CD4-positive, alpha-beta memory T cell (primary cell): ENCODE measurements at regions not wholly inside any gene's neighbourhood (a gene's known extent, or its start where the extent isn't known, plus 50 kb on each side); places are given as distances from the start of the nearest gene placed in this dataset.

Source experiments
- CTCF ChIA-PET: fragments of 350-600 bp; sonication (Branson Sonifier 250); formaldehyde crosslinking; loops from one replicate; lab custom pipeline; 2021; ENCODE audit warnings: inconsistent platforms; ENCODE audit not compliant: partially characterized antibody; lab: Charles Lee
- POLR2A ChIA-PET: fragments of 350-600 bp; sonication (Branson Sonifier 250); formaldehyde crosslinking; loops from one replicate; lab custom pipeline; 2021; ENCODE audit not compliant: partially characterized antibody; lab: Charles Lee
- DNase-seq, 5 donors: peaks; one replicate each; pipeline versions ENCODE4 v3.0.0 to v3.0.0-alpha.2; 2020 to 2022; ENCODE audit warnings: mixed read lengths in 1 of 5
- H3K27ac ChIP-seq: one replicate; pipeline ENCODE4 v1.7.0; 2013; ENCODE audit warnings: low read depth, low read length
- H3K27me3 ChIP-seq: 2 replicates; pipeline ENCODE4 v1.7.0; 2013; ENCODE audit warnings: mild to moderate bottlenecking, low read length, moderate library complexity; ENCODE audit not compliant: insufficient read depth
- H3K36me3 ChIP-seq: 2 replicates; pipeline ENCODE4 v1.7.0; 2013; ENCODE audit warnings: mild to moderate bottlenecking, low read length, moderate library complexity; ENCODE audit not compliant: insufficient read depth
- H3K4me1 ChIP-seq: 2 replicates; pipeline ENCODE4 v1.7.0; 2013; ENCODE audit warnings: mild to moderate bottlenecking, low read length, moderate library complexity; ENCODE audit not compliant: insufficient read depth
- H3K4me3 ChIP-seq, 2 donors: one replicate each; pipeline ENCODE4 v1.7.0; 2013; ENCODE audit warnings: low read length in 2 of 2, mild to moderate bottlenecking in 1 of 2
- H3K9me3 ChIP-seq, 2 donors: one replicate each; pipeline ENCODE4 v1.7.0; 2013; ENCODE audit warnings: low read length in 2 of 2, control low read depth in 1 of 2; ENCODE audit not compliant: control insufficient read depth in 1 of 2
- H3K27ac Mint-ChIP-seq, 7 donors: one replicate each; pipeline ENCODE4 v1.8.0; 2020 to 2021; ENCODE audit warnings: mixed read lengths in 7 of 7, mild to moderate bottlenecking in 6 of 7, inconsistent platforms in 3 of 7, moderate library complexity in 3 of 7
- H3K27me3 Mint-ChIP-seq, 2 donors: one replicate each; pipeline ENCODE4 v1.8.0; 2020 to 2021; ENCODE audit warnings: mixed read lengths in 2 of 2
- H3K36me3 Mint-ChIP-seq, 2 donors: one replicate each; pipeline ENCODE4 v1.8.0; 2020 to 2021; ENCODE audit warnings: mixed read lengths in 2 of 2, inconsistent platforms in 1 of 2, mild to moderate bottlenecking in 1 of 2
- H3K4me1 Mint-ChIP-seq, 4 donors: one replicate each; pipeline ENCODE4 v1.8.0; 2020 to 2021; ENCODE audit warnings: mixed read lengths in 4 of 4, mild to moderate bottlenecking in 1 of 4
- H3K4me3 Mint-ChIP-seq, 8 donors: one replicate each; pipeline ENCODE4 v1.8.0; 2020 to 2021; ENCODE audit warnings: mixed read lengths in 8 of 8, mild to moderate bottlenecking in 7 of 8, moderate library complexity in 6 of 8, inconsistent platforms in 3 of 8
- H3K9me3 Mint-ChIP-seq, 8 donors: one replicate each; pipeline ENCODE4 v1.8.0; 2020 to 2021; ENCODE audit warnings: mixed read lengths in 8 of 8, mild to moderate bottlenecking in 5 of 8, inconsistent platforms in 3 of 8, moderate library complexity in 1 of 8
- intact Hi-C: fragments of 100-400 bp; cut with micrococcal nuclease; formaldehyde crosslinking; loops from one replicate; pipeline ENCODE4 v1.15.1; 2023

DNA sequence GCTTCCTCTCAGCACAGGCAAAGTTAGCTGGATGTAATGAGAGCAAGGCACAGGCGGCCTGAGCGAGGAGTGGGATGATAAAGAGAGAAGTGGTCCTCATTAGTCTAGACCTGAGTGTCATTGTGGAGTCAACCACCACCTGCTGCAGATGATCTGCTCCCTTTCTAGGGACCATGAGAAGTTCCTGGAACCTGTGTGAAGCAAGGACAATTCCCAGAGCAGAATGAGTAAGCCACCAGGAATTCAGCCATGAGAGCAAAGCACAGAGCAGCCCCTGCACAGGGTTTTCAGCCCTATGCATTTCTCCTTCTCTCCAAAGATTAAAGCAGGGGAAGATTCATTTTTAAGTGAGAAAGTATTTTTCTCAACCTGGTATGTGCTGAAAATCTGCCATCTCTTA is 146.8 kb upstream of the SPEF2 start:
- Histone ChIP-seq H3K4me1 (no peaks in the 10 kb centered on the region), H3K36me3 (no peaks in the 10 kb centered on the region), H3K27ac (no peak overlapping the region), H3K4me3 (no peak overlapping the region), H3K9me3 (no peaks in the 10 kb centered on the region), H3K27me3 (no peaks in the 10 kb centered on the region)
- CTCF ChIA-PET, result no interaction called here
- no peaks in the 10 kb centered on the region for H3K4me1 Mint-ChIP-seq
- intact Hi-C loops, result no loop called here
- no peaks in the 10 kb centered on the region for H3K36me3 Mint-ChIP-seq
- H3K27ac Mint-ChIP-seq, result no peak overlapping the region
- no peak for DNase-seq
- peak overlapping the region in 1 of 8 donors; percentile 10 for H3K4me3 Mint-ChIP-seq
- no peaks in the 10 kb centered on the region for H3K9me3 Mint-ChIP-seq
- H3K27me3 Mint-ChIP-seq, result peaks cover 3 to 4% of the 10 kb centered on the region in 2 donors
- POLR2A ChIA-PET, result no interaction called here

DNA sequence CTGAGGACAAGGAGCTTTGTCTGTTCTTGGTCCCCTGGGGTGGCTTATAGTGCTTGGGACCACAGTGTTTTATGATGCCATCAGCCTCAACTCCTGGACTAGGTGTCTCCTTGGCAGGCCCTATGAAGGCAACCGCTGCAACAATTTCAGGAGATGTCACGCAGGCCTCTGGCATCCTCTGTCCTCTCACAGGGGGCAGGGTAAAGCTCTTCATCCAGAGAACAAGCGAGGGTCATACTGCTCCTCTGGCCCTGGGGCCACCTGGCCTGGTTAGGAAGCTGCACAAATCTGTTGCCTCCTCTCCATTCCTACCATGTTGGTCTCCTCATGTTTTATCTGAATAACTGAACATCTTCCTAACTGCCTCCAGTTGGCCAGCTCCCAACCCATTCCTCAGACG is 148.9 kb upstream of the SPEF2 start:
- Mint-ChIP-seq H3K9me3 (no peaks in the 10 kb centered on the region), H3K27me3 (peaks cover 0 to 3% of the 10 kb centered on the region in 2 donors), H3K27ac (no peak overlapping the region), H3K36me3 (no peaks in the 10 kb centered on the region), H3K4me1 (no peaks in the 10 kb centered on the region), H3K4me3 (no peak overlapping the region)
- Histone ChIP-seq H3K27me3 (no peaks in the 10 kb centered on the region), H3K9me3 (no peaks in the 10 kb centered on the region), H3K27ac (no peak overlapping the region), H3K4me1 (no peaks in the 10 kb centered on the region), H3K4me3 (no peak overlapping the region), H3K36me3 (no peaks in the 10 kb centered on the region)
- POLR2A ChIA-PET, result no interaction called here
- intact Hi-C loops, result no loop called here
- no peak for DNase-seq
- CTCF ChIA-PET, result no interaction called here

GRCh38 chr5:35466746-35467145 is 150.9 kb upstream of the SPEF2 start:
- Mint-ChIP-seq H3K27ac (no peak overlapping the region), H3K4me3 (no peak overlapping the region), H3K27me3 (peaks cover 0 to 3% of the 10 kb centered on the region in 2 donors), H3K9me3 (no peaks in the 10 kb centered on the region), H3K36me3 (no peaks in the 10 kb centered on the region), H3K4me1 (no peaks in the 10 kb centered on the region)
- ChIA-PET CTCF (no interaction called here), POLR2A (interaction anchor here (1.3 kb wide), 1 partner anchor 13 kb away, joined by 3 read pairs; no protein-coding TSS in a partner anchor)
- no peaks in the 10 kb centered on the region for H3K27me3 ChIP-seq
- intact Hi-C loops, result no loop called here
- DNase-seq, result no peak
- H3K4me3 ChIP-seq, result no peak overlapping the region
- no peaks in the 10 kb centered on the region for H3K9me3 ChIP-seq
- no peak overlapping the region for H3K27ac ChIP-seq
- no peaks in the 10 kb centered on the region for H3K36me3 ChIP-seq
- no peaks in the 10 kb centered on the region for H3K4me1 ChIP-seq

- Mint-ChIP-seq H3K36me3 (no peaks in the 10 kb centered on the region), H3K9me3 (no peaks in the 10 kb centered on the region), H3K27me3 (peaks cover 0 to 3% of the 10 kb centered on the region in 2 donors), H3K4me3 (no peak overlapping the region), H3K4me1 (no peaks in the 10 kb centered on the region), H3K27ac (no peak overlapping the region)
- Histone ChIP-seq H3K4me1 (no peaks in the 10 kb centered on the region), H3K27me3 (no peaks in the 10 kb centered on the region), H3K36me3 (no peaks in the 10 kb centered on the region), H3K4me3 (no peak overlapping the region), H3K27ac (no peak overlapping the region), H3K9me3 (no peaks in the 10 kb centered on the region)
- ChIA-PET CTCF (no interaction called here), POLR2A (no interaction called here)
- intact Hi-C loops, result no loop called here
- no peak for DNase-seq
Observed at GRCh38 chr5:35464757-35465156, 152.9 kb upstream of the SPEF2 start.

GRCh38 chr5:35461530-35461929 is 156.1 kb upstream of the SPEF2 start:
- Histone ChIP-seq H3K27me3 (no peaks in the 10 kb centered on the region), H3K36me3 (no peaks in the 10 kb centered on the region), H3K9me3 (peaks cover 0 to 3% of the 10 kb centered on the region in 2 donors), H3K27ac (no peak overlapping the region), H3K4me1 (no peaks in the 10 kb centered on the region), H3K4me3 (no peak overlapping the region)
- H3K9me3 Mint-ChIP-seq, result peaks cover 2 to 17% (median 8%) of the 10 kb centered on the region in 8 donors
- no peak overlapping the region for H3K4me3 Mint-ChIP-seq
- ChIA-PET CTCF (interaction anchor here (0.7 kb wide), 1 partner anchor 8 kb away, joined by 3 read pairs; no protein-coding TSS in a partner anchor), POLR2A (no interaction called here)
- intact Hi-C loops, result no loop called here
- H3K27me3 Mint-ChIP-seq, result peaks cover 2 to 4% of the 10 kb centered on the region in 2 donors
- H3K4me1 Mint-ChIP-seq, result no peaks in the 10 kb centered on the region
- H3K36me3 Mint-ChIP-seq, result peaks cover 0 to 4% of the 10 kb centered on the region in 2 donors
- DNase-seq, result no peak
- no peak overlapping the region for H3K27ac Mint-ChIP-seq

DNA sequence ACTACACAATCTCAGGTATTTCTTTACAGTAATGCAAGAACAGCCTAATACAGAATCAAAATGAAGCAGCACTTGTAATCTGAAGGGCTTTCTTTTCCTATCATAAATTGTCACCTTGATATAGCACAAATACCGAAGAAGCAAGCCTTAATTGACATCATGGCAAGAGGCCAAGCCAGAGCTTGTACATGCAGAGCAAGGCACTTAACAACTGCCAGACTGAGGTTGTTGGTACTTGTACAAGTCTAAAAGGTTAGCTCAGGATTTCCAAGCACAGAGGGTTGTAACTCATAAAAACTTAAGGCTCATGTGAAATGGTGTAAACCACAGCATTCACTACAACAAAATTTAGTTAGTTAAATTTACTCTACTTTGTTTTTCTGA is 158.8 kb upstream of the SPEF2 start:
- H3K9me3 ChIP-seq, result peaks cover 0 to 3% of the 10 kb centered on the region in 2 donors
- intact Hi-C loops, result no loop called here
- no peak for DNase-seq
- no peak overlapping the region for H3K4me3 ChIP-seq
- no peaks in the 10 kb centered on the region for H3K36me3 ChIP-seq
- POLR2A ChIA-PET, result no interaction called here
- H3K9me3 Mint-ChIP-seq, result peaks cover 3 to 19% (median 11%) of the 10 kb centered on the region in 8 donors
- H3K4me1 Mint-ChIP-seq, result no peaks in the 10 kb centered on the region
- peaks cover 0 to 4% of the 10 kb centered on the region in 2 donors for H3K27me3 Mint-ChIP-seq
- peaks cover 1 to 8% of the 10 kb centered on the region in 2 donors for H3K36me3 Mint-ChIP-seq
- CTCF ChIA-PET, result no interaction called here
- no peak overlapping the region for H3K27ac ChIP-seq
- no peaks in the 10 kb centered on the region for H3K4me1 ChIP-seq
- no peaks in the 10 kb centered on the region for H3K27me3 ChIP-seq
- H3K27ac Mint-ChIP-seq, result no peak overlapping the region
- H3K4me3 Mint-ChIP-seq, result no peak overlapping the region

- H3K9me3 ChIP-seq, result peaks cover 0 to 3% of the 10 kb centered on the region in 2 donors
- Mint-ChIP-seq H3K36me3 (peaks cover 1 to 8% of the 10 kb centered on the region in 2 donors), H3K4me3 (no peak overlapping the region), H3K27ac (no peak overlapping the region), H3K4me1 (no peaks in the 10 kb centered on the region), H3K27me3 (peaks cover 2 to 4% of the 10 kb centered on the region in 2 donors), H3K9me3 (peaks cover 3 to 19% (median 11%) of the 10 kb centered on the region in 8 donors)
- ChIA-PET CTCF (no interaction called here), POLR2A (no interaction called here)
- no peak for DNase-seq
- H3K4me1 ChIP-seq, result no peaks in the 10 kb centered on the region
- no peak overlapping the region for H3K4me3 ChIP-seq
- intact Hi-C loops, result no loop called here
- no peak overlapping the region for H3K27ac ChIP-seq
- H3K27me3 ChIP-seq, result no peaks in the 10 kb centered on the region
- no peaks in the 10 kb centered on the region for H3K36me3 ChIP-seq
Observed at GRCh38 chr5:35457912-35458823, 159.5 kb upstream of the SPEF2 start.
